ENCODE measurements at regions not wholly inside any gene's neighbourhood (a gene's known extent, or its start where the extent isn't known, plus 50 kb on each side); places are given as distances from the start of the nearest gene placed in this dataset.
"Not testable (repeated sequence)": the region's sequence is repeated elsewhere in the genome, so short reads cannot be mapped to it uniquely, and the experiment has no call there.

DNA sequence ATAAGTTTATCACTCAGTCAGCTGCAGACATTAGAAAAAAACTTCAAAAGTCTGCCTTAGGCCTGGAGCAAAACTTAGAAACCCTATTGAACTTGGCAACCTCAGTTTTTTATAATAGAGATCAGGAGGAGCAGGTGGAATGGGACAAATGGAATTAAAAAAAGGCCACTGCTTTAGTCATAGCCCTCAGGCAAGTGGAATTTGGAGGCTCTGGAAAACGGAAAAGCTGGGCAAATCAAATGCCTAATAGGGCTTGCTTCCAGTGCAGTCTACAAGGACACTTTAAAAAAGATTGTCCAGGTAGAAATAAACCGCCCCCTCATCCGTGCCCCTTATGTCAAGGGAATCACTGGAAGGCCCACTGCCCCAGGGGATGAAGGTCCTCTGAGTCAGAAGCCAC is 68.7 kb upstream of the ARSJ start:
- TF ChIP-seq, protein P1, sequence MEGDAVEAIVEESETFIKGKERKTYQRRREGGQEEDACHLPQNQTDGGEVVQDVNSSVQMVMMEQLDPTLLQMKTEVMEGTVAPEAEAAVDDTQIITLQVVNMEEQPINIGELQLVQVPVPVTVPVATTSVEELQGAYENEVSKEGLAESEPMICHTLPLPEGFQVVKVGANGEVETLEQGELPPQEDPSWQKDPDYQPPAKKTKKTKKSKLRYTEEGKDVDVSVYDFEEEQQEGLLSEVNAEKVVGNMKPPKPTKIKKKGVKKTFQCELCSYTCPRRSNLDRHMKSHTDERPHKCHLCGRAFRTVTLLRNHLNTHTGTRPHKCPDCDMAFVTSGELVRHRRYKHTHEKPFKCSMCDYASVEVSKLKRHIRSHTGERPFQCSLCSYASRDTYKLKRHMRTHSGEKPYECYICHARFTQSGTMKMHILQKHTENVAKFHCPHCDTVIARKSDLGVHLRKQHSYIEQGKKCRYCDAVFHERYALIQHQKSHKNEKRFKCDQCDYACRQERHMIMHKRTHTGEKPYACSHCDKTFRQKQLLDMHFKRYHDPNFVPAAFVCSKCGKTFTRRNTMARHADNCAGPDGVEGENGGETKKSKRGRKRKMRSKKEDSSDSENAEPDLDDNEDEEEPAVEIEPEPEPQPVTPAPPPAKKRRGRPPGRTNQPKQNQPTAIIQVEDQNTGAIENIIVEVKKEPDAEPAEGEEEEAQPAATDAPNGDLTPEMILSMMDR (conservative IDR thresholded peaks at IDR 0.05; ENCODE audit: low read length), result not testable (repeated sequence)
- TF ChIP-seq EZH2phosphoT487 (IDR thresholded peaks at IDR 0.05; ENCODE audit: borderline replicate concordance, low read depth, low read length), result not testable (repeated sequence)

Measured in OCI-LY7 (cell line).